H1 (cell line): ENCODE measurements at regions not wholly inside any gene's neighbourhood (a gene's known extent, or its start where the extent isn't known, plus 50 kb on each side); places are given as distances from the start of the nearest gene placed in this dataset.

ENCODE experiments used
- CTCF ChIA-PET: fragments of 300-600 bp; sonication (Branson Sonifier 250); formaldehyde crosslinking; loops from one replicate; lab custom pipeline; 2021; ENCODE audit not compliant: partially characterized antibody; lab: Charles Lee
- POLR2A ChIA-PET: fragments of 300-600 bp; sonication (Branson Sonifier 250); formaldehyde crosslinking; loops from one replicate; lab custom pipeline; 2021; ENCODE audit warnings: inconsistent platforms; ENCODE audit not compliant: partially characterized antibody; lab: Charles Lee
- DNase-seq, 2 experiments: peaks; one replicate each; pipeline versions ENCODE4 v3.0.0 to v3.0.0-alpha.2; 2010 to 2022; ENCODE audit warnings: low spot score in 2 of 2, low read depth in 1 of 2, mixed read lengths in 1 of 2
- FAIRE-seq: peaks from 2 replicates; lab custom pipeline; 2011; peaks lifted over from hg19 to GRCh38; lab: Jason Lieb, UNC
- H2AFZ ChIP-seq: 2 replicates; pipeline ENCODE4 v1.8.1; 2012; ENCODE audit warnings: low read length, inconsistent platforms
- H2AK5ac ChIP-seq: 2 replicates; pipeline ENCODE4 v1.6.1; 2013; ENCODE audit warnings: low read depth, low read length
- H2BK120ac ChIP-seq: replicated peaks from 2 replicates; pipeline ENCODE3; 2013; ENCODE audit warnings: low read depth, low read length, inconsistent platforms
- H2BK12ac ChIP-seq: 2 replicates; pipeline ENCODE4 v1.6.1; 2013; ENCODE audit warnings: low read depth, low read length
- H2BK15ac ChIP-seq: 2 replicates; pipeline ENCODE4 v1.6.1; 2013; ENCODE audit warnings: low read length
- H2BK20ac ChIP-seq: 2 replicates; pipeline ENCODE4 v1.6.1; 2013; ENCODE audit warnings: low read length
- H2BK5ac ChIP-seq: 2 replicates; pipeline ENCODE4 v1.6.1; 2013; ENCODE audit warnings: low read depth, low read length
- H3K14ac ChIP-seq: 2 replicates; pipeline ENCODE4 v1.6.1; 2013; ENCODE audit warnings: inconsistent platforms; ENCODE audit not compliant: insufficient read length
- H3K18ac ChIP-seq: 2 replicates; pipeline ENCODE4 v1.6.1; 2013; ENCODE audit warnings: low read length; ENCODE audit errors: extremely low read depth
- H3K23ac ChIP-seq: 2 replicates; pipeline ENCODE4 v1.6.1; 2013; ENCODE audit warnings: inconsistent platforms; ENCODE audit not compliant: insufficient read length
- H3K23me2 ChIP-seq: 2 replicates; pipeline ENCODE4 v1.6.1; 2013; ENCODE audit warnings: low read depth, low read length
- H3K27ac ChIP-seq: 2 replicates; pipeline ENCODE4 v1.6.1; 2011; ENCODE audit warnings: low read depth, low read length, inconsistent platforms
- H3K27me3 ChIP-seq, 4 experiments: replicated peaks in 1 of 4; 1 replicate in 1 of 4; 2 replicates in 3 of 4; pipeline versions ENCODE4 v1.6.1 to v1.8.1; 2011 to 2013; ENCODE audit warnings: low read length in 3 of 4, mild to moderate bottlenecking in 3 of 4, inconsistent platforms in 2 of 4, mixed read lengths in 2 of 4, moderate library complexity in 1 of 4; ENCODE audit not compliant: control insufficient read depth in 3 of 4, insufficient read depth in 3 of 4; ENCODE audit errors: extremely low read depth in 1 of 4
- H3K36me3 ChIP-seq, 4 experiments: 2 replicates each; pipeline versions ENCODE4 v1.6.1 to v1.8.1; 2011 to 2013; ENCODE audit warnings: mild to moderate bottlenecking in 4 of 4, low read length in 3 of 4, moderate library complexity in 2 of 4, control low read depth in 1 of 4, inconsistent platforms in 1 of 4; ENCODE audit not compliant: insufficient read depth in 4 of 4, control insufficient read depth in 2 of 4
- H3K4ac ChIP-seq: replicated peaks from 2 replicates; pipeline ENCODE3; 2013; ENCODE audit warnings: low read length, low read depth, mixed read lengths, inconsistent platforms; ENCODE audit not compliant: insufficient read length
- H3K4me1 ChIP-seq, 4 experiments: replicated peaks in 1 of 4; 1 replicate in 1 of 4; 2 replicates in 3 of 4; pipeline versions ENCODE4 v1.6.1 to v1.8.1; 2011 to 2013; ENCODE audit warnings: low read length in 3 of 4, inconsistent platforms in 2 of 4, mixed read lengths in 1 of 4; ENCODE audit not compliant: insufficient read depth in 4 of 4, control insufficient read depth in 3 of 4
- H3K4me2 ChIP-seq, 2 experiments: 2 replicates each; pipeline versions ENCODE4 v1.6.1 to v1.8.1; 2011 to 2013; ENCODE audit warnings: low read depth in 2 of 2, low read length in 2 of 2, control low read depth in 1 of 2, inconsistent platforms in 1 of 2, mild to moderate bottlenecking in 1 of 2; ENCODE audit not compliant: insufficient read depth in 1 of 2
- H3K4me3 ChIP-seq, 4 experiments: fragments of 200-600, 300-600 bp in 1 of 4; sonication (generic), shearing (Covaris generic), sonication (Bioruptor Twin) in 1 of 4; 2 replicates each; pipeline versions ENCODE4 v1.5.1 to v1.8.1; 2011 to 2016; ENCODE audit warnings: low read length in 4 of 4, low read depth in 3 of 4, control low read depth in 2 of 4, inconsistent platforms in 2 of 4, mild to moderate bottlenecking in 2 of 4, mixed read lengths in 1 of 4, moderate library complexity in 1 of 4; ENCODE audit not compliant: insufficient read depth in 2 of 4; ENCODE audit errors: extremely low read depth in 1 of 4
- H3K56ac ChIP-seq: replicated peaks from 2 replicates; pipeline ENCODE3; 2013; ENCODE audit warnings: low read depth, mild to moderate bottlenecking, mixed read lengths, low read length, inconsistent platforms; ENCODE audit not compliant: insufficient read length
- H3K79me1 ChIP-seq: 2 replicates; pipeline ENCODE4 v1.6.1; 2013; ENCODE audit warnings: low read depth, low read length, control low read depth
- H3K79me2 ChIP-seq, 2 experiments: 2 replicates each; pipeline versions ENCODE4 v1.6.1 to v1.8.1; 2012 to 2013; ENCODE audit warnings: low read length in 2 of 2, mild to moderate bottlenecking in 2 of 2, inconsistent platforms in 1 of 2; ENCODE audit not compliant: insufficient read depth in 2 of 2, control insufficient read depth in 1 of 2
- H3K9ac ChIP-seq, 4 experiments: replicated peaks in 1 of 4; 1 replicate in 1 of 4; 2 replicates in 3 of 4; pipeline versions ENCODE4 v1.6.1 to v1.8.1; 2011 to 2013; ENCODE audit warnings: low read depth in 3 of 4, low read length in 3 of 4, control low read depth in 2 of 4, mild to moderate bottlenecking in 2 of 4, moderate library complexity in 2 of 4, inconsistent platforms in 1 of 4; ENCODE audit errors: extremely low read depth in 1 of 4
- H3K9me3 ChIP-seq, 2 experiments: 2 replicates each; pipeline versions ENCODE4 v1.6.1 to v1.8.1; 2012 to 2013; ENCODE audit warnings: mild to moderate bottlenecking in 2 of 2, moderate library complexity in 2 of 2, control low read depth in 1 of 2, inconsistent platforms in 1 of 2, low read depth in 1 of 2, low read length in 1 of 2, mixed read lengths in 1 of 2; ENCODE audit not compliant: insufficient read depth in 2 of 2
- H4K20me1 ChIP-seq, 2 experiments: replicated peaks in 1 of 2; 2 replicates each; pipeline versions ENCODE3 to v1.8.1; 2011 to 2013; ENCODE audit warnings: inconsistent platforms in 2 of 2, low read length in 2 of 2, mild to moderate bottlenecking in 1 of 2; ENCODE audit not compliant: insufficient read depth in 2 of 2, control insufficient read depth in 1 of 2
- H4K5ac ChIP-seq: 2 replicates; pipeline ENCODE4 v1.6.1; 2013; ENCODE audit warnings: low read length, low read depth, mixed read lengths, inconsistent platforms; ENCODE audit not compliant: insufficient read length
- H4K8ac ChIP-seq: 2 replicates; pipeline ENCODE4 v1.8.0; 2013; ENCODE audit warnings: mild to moderate bottlenecking, moderate library complexity, low read length, inconsistent platforms; ENCODE audit not compliant: insufficient read depth; ENCODE audit errors: extremely low read depth
- H4K91ac ChIP-seq: replicated peaks from 2 replicates; pipeline ENCODE3; 2013; ENCODE audit warnings: low read length, mixed read lengths, inconsistent platforms; ENCODE audit not compliant: insufficient read length
- BRCA1 ChIP-seq: IDR thresholded peaks from 2 replicates; pipeline ENCODE4 v1.6.1; 2012; ENCODE audit warnings: low read depth, low read length, improper control_type of control experiment
- CHD1 ChIP-seq: IDR thresholded peaks from 2 replicates; pipeline ENCODE4 v1.6.1; 2012; ENCODE audit warnings: low read depth, low read length, improper control_type of control experiment
- E2F6 ChIP-seq: IDR thresholded peaks from 2 replicates; pipeline ENCODE4 v1.6.1; 2012; ENCODE audit warnings: inconsistent platforms
- EP300 ChIP-seq, 2 experiments: IDR thresholded peaks; 1 replicate in 1 of 2; 2 replicates in 1 of 2; pipeline ENCODE4 v1.6.1; 2011 to 2012; ENCODE audit warnings: low read depth in 2 of 2, low read length in 2 of 2, mild to moderate bottlenecking in 2 of 2, borderline replicate concordance in 1 of 2, inconsistent platforms in 1 of 2, moderate library complexity in 1 of 2
- HDAC2 ChIP-seq, 2 experiments: fragments of 300-600 bp in 1 of 2; sonication (generic) in 1 of 2; IDR thresholded peaks; 2 replicates each; pipeline ENCODE4 v1.6.1; 2011 to 2012; ENCODE audit warnings: low read depth in 2 of 2, low read length in 2 of 2, mild to moderate bottlenecking in 2 of 2, moderate library complexity in 2 of 2, borderline replicate concordance in 1 of 2, inconsistent platforms in 1 of 2
- KDM4A ChIP-seq: IDR thresholded peaks from one replicate; pipeline ENCODE4 v1.7.1; 2012; ENCODE audit warnings: low read depth, mild to moderate bottlenecking, moderate library complexity, low read length, inconsistent platforms; ENCODE audit not compliant: severe bottlenecking
- SP2 ChIP-seq: IDR thresholded peaks from 2 replicates; pipeline ENCODE4 v1.6.1; 2012; ENCODE audit warnings: mild to moderate bottlenecking, low read length, inconsistent platforms
- USF2 ChIP-seq: IDR thresholded peaks from 2 replicates; pipeline ENCODE4 v1.6.1; 2011; ENCODE audit warnings: low read length, improper control_type of control experiment
- WGBS, 2 experiments: shearing (Covaris generic) in 1 of 2; methylation state at CpG; one replicate each; pipeline versions ENCODE4 v1.1.6 to v1.1.7; 2013 to 2015; ENCODE audit warnings: low lambda C conversion rate in 2 of 2, mixed read lengths in 2 of 2, inconsistent platforms in 1 of 2, low coverage in 1 of 2, missing lambda C conversion rate in 1 of 2; ENCODE audit not compliant: insufficient replicate concordance in 2 of 2, insufficient coverage in 1 of 2, insufficient read length in 1 of 2; ENCODE audit errors: extremely low coverage in 1 of 2, missing lambda C conversion rate in 1 of 2; 5-methylcytosine and 5-hydroxymethylcytosine counted together

GRCh38 chr15:26280281-26280680, 417.2 kb upstream of the ATP10A start:
- no peak overlapping the region for H3K56ac ChIP-seq
- H4K20me1 ChIP-seq: no peaks in the 10 kb centered on the region
- H2BK12ac ChIP-seq: no peak overlapping the region
- ChIA-PET CTCF (interaction anchor here (1.3 to 1.4 kb wide), 2 partner anchors 37 to 73 kb away, joined by 3 to 5 read pairs; no protein-coding TSS in a partner anchor), POLR2A (no interaction called here)
- H3K4ac ChIP-seq: no peak overlapping the region
- no peak overlapping the region for H4K5ac ChIP-seq
- no peak overlapping the region for H4K91ac ChIP-seq
- no peak for TF ChIP-seq USF2
- TF ChIP-seq HDAC2 (IDR thresholded peaks at IDR 0.05; ENCODE audit: borderline replicate concordance in 1 of 2, low read depth in 2 of 2, low read length in 2 of 2): no peak
- no peak for TF ChIP-seq CHD1
- TF ChIP-seq BRCA1: no peak
- no peak for TF ChIP-seq KDM4A
- no peak for TF ChIP-seq SP2
- no peak for TF ChIP-seq EP300 (IDR thresholded peaks at IDR 0.05; ENCODE audit: borderline replicate concordance in 1 of 2, low read depth in 2 of 2, low read length in 2 of 2)
- TF ChIP-seq E2F6: no peak
- no peaks in the 10 kb centered on the region for H3K4me1 ChIP-seq
- no peak overlapping the region for H3K18ac ChIP-seq
- H3K27ac ChIP-seq: no peak overlapping the region
- H3K79me1 ChIP-seq: no peaks in the 10 kb centered on the region
- FAIRE-seq: no peak
- H3K79me2 ChIP-seq: no peaks in the 10 kb centered on the region
- no peak overlapping the region for H2BK15ac ChIP-seq
- H3K4me3 ChIP-seq: no peak overlapping the region
- no peaks in the 10 kb centered on the region for H3K27me3 ChIP-seq
- H3K4me2 ChIP-seq: no peak overlapping the region
- no peak for DNase-seq
- H3K23me2 ChIP-seq: no peaks in the 10 kb centered on the region
- H2BK5ac ChIP-seq: no peak overlapping the region
- no peaks in the 10 kb centered on the region for H3K9me3 ChIP-seq
- H3K9ac ChIP-seq: no peak overlapping the region
- H3K23ac ChIP-seq: no peak overlapping the region
- no peak overlapping the region for H2BK20ac ChIP-seq
- no peak overlapping the region for H4K8ac ChIP-seq
- H2AFZ ChIP-seq: no peak overlapping the region
- 95% methylated on average over 1 of the region's 1 CpG; no CpG with 5 or more reads in 1 of the 2 experiments for WGBS, 2 experiments
- no peak overlapping the region for H3K14ac ChIP-seq
- no peaks in the 10 kb centered on the region for H3K36me3 ChIP-seq
- H2BK120ac ChIP-seq: no peak overlapping the region
- no peak overlapping the region for H2AK5ac ChIP-seq
